Caco-2 (cell line): ENCODE measurements at regions not wholly inside any gene's neighbourhood (a gene's known extent, or its start where the extent isn't known, plus 50 kb on each side); places are given as distances from the start of the nearest gene placed in this dataset.

ENCODE experiments used
- BruUV-seq: library from RNA; stranded (reverse); fragments of 400-500 nt; replicated peaks from 2 replicates; lab custom pipeline; 2021; lab: Mats Ljungman, UMichigan
- CTCF ChIA-PET: fragments of 300-600 bp; sonication (Branson Sonifier 250); formaldehyde crosslinking; loops from one replicate; lab custom pipeline; 2022; ENCODE audit warnings: antibody characterized with exemption; lab: Charles Lee
- POLR2A ChIA-PET: fragments of 300-600 bp; sonication (Branson Sonifier 250); formaldehyde crosslinking; loops from one replicate; lab custom pipeline; 2022; ENCODE audit warnings: antibody characterized with exemption; lab: Charles Lee
- DNase-seq, 2 experiments: peaks; one replicate each; pipeline versions ENCODE4 v3.0.0 to v3.0.0-alpha.2; 2020 to 2022
- H3K27me3 ChIP-seq: replicated peaks from 2 replicates; pipeline ENCODE4 v1.6.0; 2011; ENCODE audit warnings: low read length; ENCODE audit not compliant: control insufficient read depth, insufficient read depth
- H3K36me3 ChIP-seq: 2 replicates; pipeline ENCODE4 v1.5.1; 2011; ENCODE audit warnings: low read length; ENCODE audit not compliant: control insufficient read depth, insufficient read depth
- H3K4me1 ChIP-seq: fragments of 250-450 bp; sonication (Bioruptor Pico); 2 replicates; pipeline ENCODE4 v1.5.1; 2020; ENCODE audit warnings: mild to moderate bottlenecking
- H3K4me3 ChIP-seq: 2 replicates; pipeline ENCODE4 v1.5.1; 2011; ENCODE audit warnings: low read depth, mild to moderate bottlenecking, control low read depth, low read length
- H3K9me3 ChIP-seq: fragments of 250-450 bp; sonication (Bioruptor Pico); 2 replicates; pipeline ENCODE4 v1.5.1; 2020; ENCODE audit warnings: mild to moderate bottlenecking, moderate library complexity
- H3K27ac Mint-ChIP-seq: one replicate; pipeline ENCODE4 v1.8.0; 2022; ENCODE audit warnings: mixed read lengths; ENCODE audit not compliant: unreplicated experiment
- H3K27me3 Mint-ChIP-seq: one replicate; pipeline ENCODE4 v1.8.0; 2022; ENCODE audit warnings: mixed read lengths; ENCODE audit not compliant: insufficient read depth, unreplicated experiment
- H3K36me3 Mint-ChIP-seq: one replicate; pipeline ENCODE4 v1.8.0; 2022; ENCODE audit warnings: mild to moderate bottlenecking, mixed read lengths; ENCODE audit not compliant: insufficient read depth, unreplicated experiment
- H3K4me1 Mint-ChIP-seq: one replicate; pipeline ENCODE4 v1.8.0; 2022; ENCODE audit warnings: low read depth, mixed read lengths; ENCODE audit not compliant: unreplicated experiment
- H3K4me3 Mint-ChIP-seq: one replicate; pipeline ENCODE4 v1.8.0; 2022; ENCODE audit warnings: mild to moderate bottlenecking, moderate library complexity, mixed read lengths; ENCODE audit not compliant: unreplicated experiment
- H3K9me3 Mint-ChIP-seq: one replicate; pipeline ENCODE4 v1.8.0; 2022; ENCODE audit warnings: mixed read lengths; ENCODE audit not compliant: unreplicated experiment
- intact Hi-C: fragments of 100-400 bp; cut with micrococcal nuclease; formaldehyde crosslinking; loops from one replicate; pipeline ENCODE4 v1.10.0; 2022; ENCODE audit not compliant: unreplicated experiment
- TF ChIP-seq, protein P1 (sequence below), 2 experiments: fragments of 200-600 bp in 1 of 2; IDR thresholded peaks; 1 replicate in 1 of 2; 2 replicates in 1 of 2; pipeline versions ENCODE4 v1.5.1 to v1.8.0; 2011 to 2022; ENCODE audit warnings: antibody characterized with exemption in 1 of 2, control low read depth in 1 of 2, inconsistent platforms in 1 of 2, low read depth in 1 of 2, low read length in 1 of 2, mild to moderate bottlenecking in 1 of 2, moderate library complexity in 1 of 2; ENCODE audit not compliant: insufficient read depth in 1 of 2, severe bottlenecking in 1 of 2, unreplicated experiment in 1 of 2

DNA sequence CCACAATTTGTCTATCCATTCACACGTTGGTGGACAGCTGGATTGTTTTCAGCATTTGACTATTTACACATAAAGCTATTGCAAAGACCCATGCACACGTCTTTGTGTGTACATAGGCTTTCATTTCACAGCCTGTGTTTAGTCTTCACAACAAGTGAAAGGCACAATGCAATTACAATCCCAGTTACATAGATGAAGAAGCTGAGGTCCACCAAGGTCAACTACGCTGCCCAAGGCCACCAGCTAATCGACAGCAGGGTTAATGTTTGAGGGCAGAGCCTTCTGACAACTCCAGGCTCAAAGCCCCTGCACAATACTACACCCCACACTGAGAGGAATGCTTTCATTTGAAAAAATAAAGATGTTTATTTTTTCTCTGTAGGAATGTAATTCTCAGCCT lies 93.6 kb upstream of the CDH13 start:
- Mint-ChIP-seq H3K27ac (no peak overlapping the region), H3K36me3 (no peaks in the 10 kb centered on the region), H3K9me3 (peaks cover 12% of the 10 kb centered on the region), H3K4me1 (no peaks in the 10 kb centered on the region), H3K4me3 (no peak overlapping the region), H3K27me3 (peaks cover 3% of the 10 kb centered on the region)
- TF ChIP-seq, protein P1, sequence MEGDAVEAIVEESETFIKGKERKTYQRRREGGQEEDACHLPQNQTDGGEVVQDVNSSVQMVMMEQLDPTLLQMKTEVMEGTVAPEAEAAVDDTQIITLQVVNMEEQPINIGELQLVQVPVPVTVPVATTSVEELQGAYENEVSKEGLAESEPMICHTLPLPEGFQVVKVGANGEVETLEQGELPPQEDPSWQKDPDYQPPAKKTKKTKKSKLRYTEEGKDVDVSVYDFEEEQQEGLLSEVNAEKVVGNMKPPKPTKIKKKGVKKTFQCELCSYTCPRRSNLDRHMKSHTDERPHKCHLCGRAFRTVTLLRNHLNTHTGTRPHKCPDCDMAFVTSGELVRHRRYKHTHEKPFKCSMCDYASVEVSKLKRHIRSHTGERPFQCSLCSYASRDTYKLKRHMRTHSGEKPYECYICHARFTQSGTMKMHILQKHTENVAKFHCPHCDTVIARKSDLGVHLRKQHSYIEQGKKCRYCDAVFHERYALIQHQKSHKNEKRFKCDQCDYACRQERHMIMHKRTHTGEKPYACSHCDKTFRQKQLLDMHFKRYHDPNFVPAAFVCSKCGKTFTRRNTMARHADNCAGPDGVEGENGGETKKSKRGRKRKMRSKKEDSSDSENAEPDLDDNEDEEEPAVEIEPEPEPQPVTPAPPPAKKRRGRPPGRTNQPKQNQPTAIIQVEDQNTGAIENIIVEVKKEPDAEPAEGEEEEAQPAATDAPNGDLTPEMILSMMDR (IDR thresholded peaks at IDR 0.05; ENCODE audit: insufficient read depth in 1 of 2, low read depth in 1 of 2, low read length in 1 of 2, severe bottlenecking in 1 of 2, unreplicated experiment in 1 of 2), result no peak
- DNase-seq, result no peak
- POLR2A ChIA-PET, result no interaction called here
- no TSS peak for BruUV-seq
- H3K4me3 ChIP-seq, result no peak overlapping the region
- H3K4me1 ChIP-seq, result no peaks in the 10 kb centered on the region
- CTCF ChIA-PET, result no interaction called here
- intact Hi-C loops, result no loop called here
- no peaks in the 10 kb centered on the region for H3K36me3 ChIP-seq
- no peaks in the 10 kb centered on the region; the same call in 1 of the 2 replicates for H3K27me3 ChIP-seq
- peaks cover 8% of the 10 kb centered on the region for H3K9me3 ChIP-seq

DNA sequence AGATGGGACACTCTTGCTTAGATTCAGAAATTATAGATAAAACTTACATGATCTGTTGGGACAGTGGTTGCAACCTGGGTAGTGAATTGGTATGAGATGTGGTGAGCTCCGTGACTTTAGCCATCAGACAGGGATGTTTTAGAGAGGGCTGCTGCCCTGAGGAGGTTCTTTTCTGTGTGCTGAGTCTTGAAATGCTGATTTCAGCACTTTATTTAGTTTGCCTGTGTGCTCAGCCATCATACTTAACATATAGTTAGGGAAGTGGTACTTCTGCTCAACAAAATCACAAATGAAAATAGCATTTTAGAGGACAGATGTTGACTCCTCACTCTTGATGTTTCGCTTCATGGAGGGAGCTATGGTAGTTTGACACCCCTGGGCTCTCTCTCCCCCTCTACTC lies 95.9 kb upstream of the CDH13 start:
- H3K36me3 Mint-ChIP-seq, result no peaks in the 10 kb centered on the region
- Histone ChIP-seq H3K27me3 (no peaks in the 10 kb centered on the region; the same call in 1 of the 2 replicates), H3K4me1 (no peaks in the 10 kb centered on the region), H3K36me3 (no peaks in the 10 kb centered on the region), H3K4me3 (no peak overlapping the region), H3K9me3 (peaks cover 3% of the 10 kb centered on the region; the same call in 1 of the 2 replicates)
- no peak for DNase-seq
- ChIA-PET CTCF (no interaction called here), POLR2A (no interaction called here)
- TF ChIP-seq, protein P1 (IDR thresholded peaks at IDR 0.05; ENCODE audit: insufficient read depth in 1 of 2, low read depth in 1 of 2, low read length in 1 of 2, severe bottlenecking in 1 of 2, unreplicated experiment in 1 of 2), result no peak
- intact Hi-C loops, result no loop called here
- H3K9me3 Mint-ChIP-seq, result peaks cover 9% of the 10 kb centered on the region
- H3K27me3 Mint-ChIP-seq, result peaks cover 3% of the 10 kb centered on the region
- BruUV-seq, result no TSS peak
- no peaks in the 10 kb centered on the region for H3K4me1 Mint-ChIP-seq
- H3K27ac Mint-ChIP-seq, result no peak overlapping the region
- no peak overlapping the region for H3K4me3 Mint-ChIP-seq

DNA sequence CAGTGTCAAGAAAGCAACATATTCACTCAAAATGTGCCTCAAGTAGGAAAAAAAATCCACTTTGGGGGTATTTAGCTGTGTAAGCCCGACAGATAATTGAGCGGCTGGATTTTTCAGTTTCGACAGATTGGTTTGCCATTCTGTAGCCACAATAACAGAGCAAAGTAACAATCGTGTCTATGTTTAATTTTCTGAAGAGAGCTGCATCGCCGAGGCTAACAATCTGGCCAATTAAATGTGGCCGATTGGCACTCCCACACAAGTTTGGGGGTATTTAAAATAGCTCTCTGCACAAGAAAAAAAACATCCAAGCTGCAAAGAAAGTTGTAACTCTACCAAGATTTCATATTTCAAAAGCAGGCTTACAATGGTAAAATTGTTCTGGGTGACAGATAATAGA lies 99.7 kb upstream of the CDH13 start:
- Histone ChIP-seq H3K9me3 (peaks cover 3% of the 10 kb centered on the region; the same call in 1 of the 2 replicates), H3K4me3 (no peak overlapping the region), H3K36me3 (no peaks in the 10 kb centered on the region), H3K27me3 (no peaks in the 10 kb centered on the region; the same call in 1 of the 2 replicates), H3K4me1 (no peaks in the 10 kb centered on the region)
- POLR2A ChIA-PET, result no interaction called here
- BruUV-seq, result no TSS peak
- H3K4me3 Mint-ChIP-seq, result no peak overlapping the region
- no peaks in the 10 kb centered on the region for H3K36me3 Mint-ChIP-seq
- H3K9me3 Mint-ChIP-seq, result peaks cover 9% of the 10 kb centered on the region
- H3K4me1 Mint-ChIP-seq, result no peaks in the 10 kb centered on the region
- TF ChIP-seq, protein P1 (IDR thresholded peaks at IDR 0.05; ENCODE audit: insufficient read depth in 1 of 2, low read depth in 1 of 2, low read length in 1 of 2, severe bottlenecking in 1 of 2, unreplicated experiment in 1 of 2), result no peak
- intact Hi-C loops, result no loop called here
- no peak overlapping the region for H3K27ac Mint-ChIP-seq
- CTCF ChIA-PET, result no interaction called here
- DNase-seq, result no peak
- peaks cover 1% of the 10 kb centered on the region for H3K27me3 Mint-ChIP-seq
